GM19395 (cell line): ENCODE measurements at regions not wholly inside any gene's neighbourhood (a gene's known extent, or its start where the extent isn't known, plus 50 kb on each side); places are given as distances from the start of the nearest gene placed in this dataset.
A peak's percentile ranks its signal among the peaks of the same experiment; 100 is the strongest.

Experiments used
- ATAC-seq: cut with Tn5 transposase; IDR thresholded peaks from one replicate; pipeline ENCODE4 v1.9.1; 2021; ENCODE audit warnings: mild to moderate bottlenecking, moderate library complexity; ENCODE audit not compliant: unreplicated experiment

- ATAC-seq: peak; percentile 70
Measured at GRCh38 chrX:20527558-20528011, 260.9 kb upstream of the RPS6KA3 start.

- no peak for ATAC-seq
Measured at GRCh38 chrX:20527041-20527440, 260.3 kb upstream of the RPS6KA3 start.

GRCh38 chrX:20523626-20524312, 257.1 kb upstream of the RPS6KA3 start:
- no peak for ATAC-seq

GRCh38 chrX:20522420-20522819, 255.7 kb upstream of the RPS6KA3 start:
- ATAC-seq: no peak

GRCh38 chrX:20521222-20521621, 254.5 kb upstream of the RPS6KA3 start:
- no peak for ATAC-seq

GRCh38 chrX:20519826-20520225, 253.1 kb upstream of the RPS6KA3 start:
- no peak for ATAC-seq

- no peak for ATAC-seq
Measured at GRCh38 chrX:20519146-20519545, 252.4 kb upstream of the RPS6KA3 start.

GRCh38 chrX:20517565-20517964, 250.9 kb upstream of the RPS6KA3 start:
- ATAC-seq: no peak

- peak; percentile 99 for ATAC-seq
Measured at GRCh38 chrX:20515841-20516461, 249.2 kb upstream of the RPS6KA3 start.

- no peak for ATAC-seq
Measured at GRCh38 chrX:20514358-20514757, 247.6 kb upstream of the RPS6KA3 start.

GRCh38 chrX:20513185-20513584, 246.5 kb upstream of the RPS6KA3 start:
- no peak for ATAC-seq

- no peak for ATAC-seq
Measured at GRCh38 chrX:20511792-20512191, 245.1 kb upstream of the RPS6KA3 start.

GRCh38 chrX:20507901-20508620, 241.4 kb upstream of the RPS6KA3 start:
- no peak for ATAC-seq

- ATAC-seq: peak; percentile 60
Measured at GRCh38 chrX:20506739-20507138, 240.0 kb upstream of the RPS6KA3 start.

GRCh38 chrX:20500949-20501348, 234.2 kb upstream of the RPS6KA3 start:
- ATAC-seq: no peak

- ATAC-seq: peak; percentile 57
Measured at GRCh38 chrX:20500171-20500865, 233.6 kb upstream of the RPS6KA3 start.

- ATAC-seq: peak; percentile 17
Measured at GRCh38 chrX:20499763-20500162, 233.1 kb upstream of the RPS6KA3 start.

GRCh38 chrX:20498851-20499635, 232.3 kb upstream of the RPS6KA3 start:
- ATAC-seq: no peak

- no peak for ATAC-seq
Measured at GRCh38 chrX:20495575-20495974, 228.9 kb upstream of the RPS6KA3 start.

GRCh38 chrX:20488473-20488872, 221.8 kb upstream of the RPS6KA3 start:
- no peak for ATAC-seq

GRCh38 chrX:20487227-20487626, 220.5 kb upstream of the RPS6KA3 start:
- no peak for ATAC-seq
